Epithelial cell of proximal tubule (primary cell): ENCODE measurements at regions not wholly inside any gene's neighbourhood (a gene's known extent, or its start where the extent isn't known, plus 50 kb on each side); places are given as distances from the start of the nearest gene placed in this dataset.

ENCODE experiments used
- DNase-seq: peaks from one replicate; pipeline ENCODE4 v3.0.0-alpha.2; 2011; ENCODE audit warnings: low read depth
- H3K4me3 ChIP-seq: 2 replicates; pipeline ENCODE4 v1.5.1; 2011; ENCODE audit warnings: low read depth, mild to moderate bottlenecking, low read length
- CTCF ChIP-seq: conservative IDR thresholded peaks from 2 replicates; pipeline ENCODE4 v1.5.1; 2012; ENCODE audit warnings: low read depth, mild to moderate bottlenecking, low read length

GRCh38 chr3:150074277-150074676, 103.6 kb upstream of the PFN2 start:
- no peak overlapping the region for H3K4me3 ChIP-seq
- no peak for TF ChIP-seq CTCF

GRCh38 chr3:150073513-150073912, 102.8 kb upstream of the PFN2 start:
- DNase-seq = no peak
- no peak overlapping the region for H3K4me3 ChIP-seq
- no peak for TF ChIP-seq CTCF

More at GRCh38 chr3:150074277-150074676, 103.6 kb upstream of the PFN2 start:
- no peak for DNase-seq

- TF ChIP-seq CTCF = no peak
- DNase-seq = no peak
- no peak overlapping the region for H3K4me3 ChIP-seq
Observed at GRCh38 chr3:150073031-150073430, 102.3 kb upstream of the PFN2 start.

GRCh38 chr3:150072576-150072975, 101.9 kb upstream of the PFN2 start:
- no peak overlapping the region for H3K4me3 ChIP-seq
- no peak for TF ChIP-seq CTCF
- DNase-seq = no peak

- no peak overlapping the region for H3K4me3 ChIP-seq
- TF ChIP-seq CTCF = no peak
- DNase-seq = no peak
Observed at GRCh38 chr3:150070271-150070670, 99.6 kb upstream of the PFN2 start.

GRCh38 chr3:150069633-150070032, 98.9 kb upstream of the PFN2 start:
- H3K4me3 ChIP-seq = no peak overlapping the region
- TF ChIP-seq CTCF = no peak
- DNase-seq = no peak

GRCh38 chr3:150069154-150069527, 98.4 kb upstream of the PFN2 start:
- no peak for DNase-seq
- TF ChIP-seq CTCF = no peak

More at GRCh38 chr3:150069154-150069527, 98.4 kb upstream of the PFN2 start:
- H3K4me3 ChIP-seq = no peak overlapping the region
